NCI-H2227 (cell line): ENCODE measurements at regions not wholly inside any gene's neighbourhood (a gene's known extent, or its start where the extent isn't known, plus 50 kb on each side); places are given as distances from the start of the nearest gene placed in this dataset.

Experiments
- DNase-seq: peaks from one replicate; lab custom pipeline; 2025; ENCODE audit not compliant: unreplicated experiment; lab: John Stamatoyannopoulos, UW

DNA sequence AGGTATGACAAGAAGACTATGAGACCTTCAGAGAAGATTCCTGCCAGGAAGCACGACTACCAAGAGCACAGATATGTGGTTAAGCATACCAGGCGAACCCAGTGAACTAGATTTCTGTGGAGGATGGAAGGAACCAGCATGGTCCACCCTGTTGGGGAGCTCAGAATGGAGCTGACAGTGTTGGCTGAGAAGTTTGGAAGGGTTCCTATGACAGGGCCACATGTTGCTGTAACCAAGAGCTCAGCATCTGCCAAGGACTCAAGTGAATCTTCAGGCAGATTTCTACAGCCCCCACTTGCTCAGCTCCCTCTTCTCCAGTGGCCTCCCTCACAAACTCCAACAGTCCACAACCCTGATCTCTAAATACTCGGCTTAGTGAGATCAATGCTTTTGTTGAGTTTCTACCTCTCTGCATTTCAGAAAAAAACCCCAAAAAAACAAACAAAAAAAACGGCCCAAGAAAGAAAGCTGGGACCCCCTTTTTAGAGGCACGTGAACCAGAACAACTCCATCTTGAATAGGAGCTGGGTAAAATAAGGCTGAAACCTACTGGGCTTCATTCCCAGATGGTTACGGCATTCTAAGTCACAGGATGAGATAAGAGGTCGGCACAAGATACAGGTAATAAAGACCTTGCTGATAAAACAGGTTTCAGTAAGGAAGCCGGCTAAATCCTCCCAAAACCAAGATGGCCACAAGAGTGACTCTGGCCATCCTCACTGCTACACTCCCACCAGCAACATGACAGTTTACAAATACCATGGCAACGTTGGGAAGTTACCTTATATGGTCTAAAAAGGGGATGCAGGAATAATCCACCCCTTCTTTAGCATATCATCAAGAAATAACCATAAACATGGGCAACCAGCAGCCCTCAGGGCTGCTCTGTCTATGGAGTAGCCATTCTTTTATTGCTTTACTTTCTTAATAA lies 691.1 kb downstream of the UQCRFS1 start:
- no peak for DNase-seq

DNA sequence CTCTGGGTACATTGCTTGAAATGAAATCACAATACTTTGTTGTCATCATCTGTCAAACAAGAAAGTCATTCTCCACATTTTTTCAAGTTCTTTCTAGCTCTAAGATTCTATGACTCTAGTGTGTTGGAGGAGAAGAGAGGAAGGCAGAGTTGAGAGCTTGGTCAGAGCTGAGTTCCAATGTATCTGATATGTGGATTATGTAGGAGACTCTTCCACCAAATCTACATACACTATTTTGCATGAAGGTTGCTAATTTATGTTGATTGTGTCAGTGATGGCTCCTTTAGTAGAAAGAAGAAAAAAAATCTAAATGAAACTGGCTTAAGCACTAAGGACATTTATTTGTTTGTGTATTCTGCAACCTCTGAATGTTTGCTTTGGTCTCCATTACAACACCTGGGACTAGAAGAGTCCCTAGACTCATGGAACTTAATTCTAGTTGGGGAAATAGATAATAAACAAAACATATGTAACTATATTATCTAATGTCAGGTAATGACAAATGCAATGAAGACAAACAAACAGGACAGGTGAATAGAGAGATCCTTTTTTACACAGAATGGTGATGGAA lies 691.9 kb downstream of the UQCRFS1 start:
- DNase-seq: no peak

DNA sequence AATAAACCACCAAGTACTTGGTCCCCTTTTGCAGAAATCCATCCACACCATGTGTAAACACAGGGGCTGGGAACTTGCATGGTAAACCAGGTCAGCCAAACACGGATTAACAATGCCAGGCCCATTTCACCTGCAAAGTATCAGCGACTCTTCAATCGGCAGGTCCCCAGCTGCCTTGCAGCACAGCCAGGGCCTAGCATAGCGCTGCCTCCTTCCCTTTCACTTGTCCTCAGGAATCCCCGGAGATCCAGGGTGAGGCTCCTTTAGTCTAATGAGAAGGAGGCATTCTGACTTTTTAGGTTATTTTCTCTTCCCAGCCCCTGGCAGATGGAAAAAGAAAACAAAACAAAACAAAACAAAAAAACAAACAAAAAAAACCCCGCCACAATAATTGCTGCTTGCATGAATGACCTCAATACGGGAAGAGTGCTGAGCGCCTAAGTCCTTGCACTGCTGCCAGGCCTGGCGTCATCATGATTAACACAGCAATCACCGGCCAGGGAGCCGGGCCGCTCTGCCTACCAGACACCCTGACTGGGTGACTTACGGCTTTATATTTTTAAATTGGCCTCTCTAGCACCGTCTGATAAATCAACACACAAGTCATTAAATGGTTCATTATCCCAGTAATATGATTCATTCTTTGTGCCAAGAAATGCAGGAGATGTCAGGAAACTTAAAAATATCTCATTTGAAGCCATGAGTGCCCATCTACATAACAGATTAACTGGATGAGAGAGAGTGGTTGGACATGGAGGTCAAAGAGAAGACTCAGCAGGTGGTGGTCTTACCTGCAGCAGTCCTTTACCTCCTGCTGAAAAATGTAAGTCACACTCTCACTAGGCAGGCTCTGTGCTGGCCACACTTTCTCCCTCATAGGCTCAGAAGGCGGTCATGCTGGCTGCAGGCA lies 692.7 kb downstream of the UQCRFS1 start:
- DNase-seq: peak; percentile 63

DNA sequence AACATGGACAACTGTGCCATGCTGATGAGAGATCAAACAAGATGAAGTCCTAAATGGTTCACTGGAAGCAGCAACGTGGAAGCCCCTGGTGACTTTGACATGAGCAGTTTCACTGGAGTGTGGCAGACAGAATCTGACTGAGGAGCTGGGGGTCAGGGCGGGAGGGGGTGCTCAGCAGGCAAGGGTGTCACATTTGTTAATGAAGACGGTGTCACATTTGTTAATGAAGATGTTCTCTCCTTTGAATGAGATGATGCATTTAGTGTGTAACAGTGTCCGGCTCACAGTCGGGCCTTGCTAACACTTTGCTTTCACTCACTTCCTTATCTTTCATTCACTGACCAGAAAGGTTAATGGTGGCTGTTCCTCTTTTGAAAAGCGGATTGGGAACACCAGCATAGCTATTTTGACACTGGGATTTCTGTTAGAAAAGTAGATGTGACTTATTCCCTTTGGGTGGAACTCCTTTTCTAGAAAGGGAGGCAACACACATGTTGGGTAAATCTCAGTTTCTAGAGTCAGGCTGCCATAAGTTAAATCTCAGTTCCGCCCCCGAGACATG lies 693.7 kb downstream of the UQCRFS1 start:
- DNase-seq: no peak

DNA sequence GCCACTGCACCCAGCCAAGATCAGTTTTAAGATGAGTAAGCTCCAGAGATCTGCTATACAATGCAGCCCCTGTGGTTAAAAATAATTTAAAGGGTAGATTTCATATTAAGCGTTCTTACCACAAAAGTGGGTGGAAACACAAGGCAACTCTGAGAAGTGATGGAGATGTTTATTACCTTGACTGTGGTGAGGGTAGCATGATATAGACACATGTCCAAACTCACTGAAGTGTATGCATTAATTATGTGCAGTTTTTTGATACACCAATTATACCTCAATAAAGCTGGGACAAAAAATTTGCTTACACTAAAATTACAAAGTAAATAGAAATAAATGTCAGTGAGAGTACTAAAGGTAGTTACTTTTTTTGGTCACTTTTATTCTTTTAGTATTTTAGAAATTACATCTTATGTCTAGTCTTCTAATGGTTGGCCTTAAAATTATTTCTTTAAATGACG lies 696.5 kb downstream of the UQCRFS1 start:
- DNase-seq: no peak

DNA sequence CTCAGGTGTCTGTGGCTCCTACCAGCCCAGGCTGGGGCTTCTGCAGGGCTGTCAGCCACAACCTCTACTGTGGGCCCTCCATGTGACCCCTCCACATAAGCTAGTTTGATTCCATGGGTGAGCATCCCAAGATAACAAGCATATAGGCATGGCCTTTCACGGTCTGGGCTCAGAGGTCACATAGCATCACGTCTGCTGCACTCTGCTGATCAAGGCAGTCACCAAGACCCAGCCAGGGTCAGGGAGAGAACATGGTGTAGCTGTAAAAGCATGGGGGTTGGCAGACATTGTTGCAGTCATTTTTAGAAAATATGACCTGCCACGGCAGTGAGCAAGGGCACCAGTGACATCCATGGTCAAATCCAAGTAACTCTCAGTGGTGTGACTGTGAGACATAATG lies 698.8 kb downstream of the UQCRFS1 start:
- DNase-seq: no peak

DNA sequence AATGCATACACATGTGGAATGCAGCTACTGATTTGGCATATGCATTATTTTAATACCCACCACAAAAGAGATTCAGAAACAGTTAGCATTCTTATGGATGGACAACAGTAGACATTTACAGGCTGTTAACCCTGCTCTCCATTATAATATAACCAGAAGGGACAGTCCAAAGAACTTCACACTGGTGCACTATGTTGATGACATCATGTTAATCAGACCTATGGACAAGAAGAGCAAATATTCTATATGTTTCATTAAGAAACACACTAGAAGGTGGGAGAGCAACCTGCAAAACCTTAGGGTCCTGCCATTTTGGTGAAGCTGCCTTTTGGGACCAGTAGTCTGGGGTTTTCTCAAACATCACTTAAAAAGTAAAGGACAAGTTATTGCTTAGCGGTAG lies 701.3 kb downstream of the UQCRFS1 start:
- no peak for DNase-seq

DNA sequence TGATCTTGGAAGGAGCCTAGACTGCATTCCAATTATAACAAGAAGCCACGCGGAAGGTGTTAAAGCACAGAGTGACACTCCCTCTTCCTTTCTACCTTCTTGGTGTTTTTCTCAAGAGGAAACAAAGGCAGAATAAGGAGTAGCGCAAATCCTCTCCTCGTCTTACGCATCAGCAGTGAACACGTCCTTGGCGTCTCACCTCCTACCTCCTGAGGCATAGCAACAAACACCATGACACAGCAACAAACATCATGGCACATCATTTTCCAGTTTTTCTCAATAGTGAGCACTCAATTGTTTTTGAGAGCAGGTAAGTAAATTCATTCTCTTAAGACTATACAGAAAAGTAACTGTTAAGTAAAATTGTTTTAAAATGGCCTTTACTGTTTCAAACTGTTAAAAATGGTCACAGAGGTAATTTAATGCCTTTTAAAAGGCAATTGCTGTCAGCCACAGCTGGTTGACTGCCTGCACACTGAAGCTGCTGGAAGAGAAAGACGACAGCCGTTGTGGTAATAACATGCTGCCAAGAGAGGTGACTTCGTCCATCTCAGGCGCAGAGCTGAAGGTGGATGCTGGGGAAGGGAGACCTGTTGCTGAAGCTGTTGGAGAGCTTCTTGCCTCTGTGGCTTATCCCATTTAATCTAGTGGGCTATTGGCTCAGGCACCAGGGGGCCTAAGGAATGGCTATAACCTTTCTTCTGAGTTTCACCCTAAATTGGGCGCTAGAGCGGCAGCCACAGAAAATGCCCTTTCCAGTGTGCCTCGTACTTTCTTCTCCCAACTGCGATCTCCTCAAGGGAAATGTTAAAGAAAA lies 703.7 kb downstream of the UQCRFS1 start:
- no peak for DNase-seq

DNA sequence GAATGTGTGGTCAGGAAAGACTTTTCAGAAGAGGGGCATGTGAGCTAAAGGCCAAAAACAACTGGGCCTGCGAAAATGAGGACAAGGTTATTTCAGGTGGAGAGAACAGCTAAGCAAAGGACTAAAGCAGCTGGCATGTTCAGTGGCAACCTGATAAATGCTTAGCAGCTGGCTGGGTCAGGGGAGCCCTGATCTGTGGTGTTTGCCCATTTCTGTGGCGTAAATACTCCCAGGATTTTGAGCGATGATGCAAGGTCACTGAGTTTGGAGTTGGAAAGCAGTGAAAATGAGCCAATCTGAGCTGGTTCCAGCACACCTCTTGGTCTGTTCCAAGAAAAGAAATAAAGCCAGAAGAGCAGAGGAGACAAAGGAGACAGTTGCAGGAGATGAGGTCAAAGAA lies 704.3 kb downstream of the UQCRFS1 start:
- no peak for DNase-seq

DNA sequence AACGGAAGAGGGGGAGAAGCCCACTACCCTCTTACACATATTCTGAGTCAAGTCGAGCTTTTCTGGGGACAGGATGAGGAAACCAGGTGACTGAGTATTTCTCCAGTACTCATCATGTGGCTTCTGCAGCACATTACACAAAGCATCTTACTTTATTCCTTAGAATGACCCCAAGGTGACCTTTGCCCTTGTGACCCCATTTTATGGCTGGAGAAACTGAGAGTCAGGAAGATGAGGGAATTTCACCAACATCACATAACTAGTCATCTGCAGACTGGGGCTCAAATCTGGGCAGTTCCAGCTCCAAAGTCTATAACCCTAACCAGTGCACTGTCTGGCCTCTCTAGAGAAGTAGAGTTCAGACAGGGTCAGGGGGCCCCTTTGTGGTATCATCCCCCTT lies 707.0 kb downstream of the UQCRFS1 start:
- no peak for DNase-seq

DNA sequence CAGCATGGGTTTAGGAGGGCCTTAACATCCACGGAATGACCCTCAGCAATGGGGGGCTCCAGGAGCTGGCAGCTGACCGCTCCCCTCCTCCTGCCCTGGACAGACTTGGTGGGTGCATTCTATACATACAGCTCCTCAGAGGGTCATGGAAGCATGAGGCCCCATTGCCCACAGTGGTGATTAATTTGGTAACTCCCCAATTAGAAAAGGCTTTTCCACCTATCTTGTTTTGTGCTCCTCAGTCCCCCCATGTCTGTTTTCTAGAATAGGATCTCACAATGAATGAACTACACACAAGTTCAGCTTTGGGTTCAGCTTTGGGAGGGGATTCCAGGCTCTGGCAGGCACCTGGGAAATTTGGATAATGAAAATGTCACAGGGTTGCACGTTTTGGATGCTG lies 707.8 kb downstream of the UQCRFS1 start:
- no peak for DNase-seq

DNA sequence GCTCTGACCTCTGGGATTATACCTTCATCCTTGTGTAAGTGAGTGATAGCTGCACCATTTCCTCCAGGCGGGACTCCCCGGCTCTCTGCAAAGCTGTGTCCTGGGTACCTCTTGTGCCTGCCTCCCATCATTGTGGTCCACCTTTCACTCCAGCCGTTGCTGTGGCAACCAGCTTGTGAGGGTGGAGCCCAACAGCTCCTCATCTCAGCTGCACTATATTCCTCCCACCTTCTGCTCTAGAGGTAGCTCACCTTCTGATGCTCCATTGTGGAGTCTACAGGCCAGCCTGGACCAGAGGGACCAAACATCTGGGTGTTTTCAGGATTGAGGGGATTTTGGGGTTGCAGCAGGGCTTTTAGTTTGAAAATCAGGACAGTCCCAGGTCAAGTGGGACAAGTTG lies 708.2 kb downstream of the UQCRFS1 start:
- DNase-seq: no peak

DNA sequence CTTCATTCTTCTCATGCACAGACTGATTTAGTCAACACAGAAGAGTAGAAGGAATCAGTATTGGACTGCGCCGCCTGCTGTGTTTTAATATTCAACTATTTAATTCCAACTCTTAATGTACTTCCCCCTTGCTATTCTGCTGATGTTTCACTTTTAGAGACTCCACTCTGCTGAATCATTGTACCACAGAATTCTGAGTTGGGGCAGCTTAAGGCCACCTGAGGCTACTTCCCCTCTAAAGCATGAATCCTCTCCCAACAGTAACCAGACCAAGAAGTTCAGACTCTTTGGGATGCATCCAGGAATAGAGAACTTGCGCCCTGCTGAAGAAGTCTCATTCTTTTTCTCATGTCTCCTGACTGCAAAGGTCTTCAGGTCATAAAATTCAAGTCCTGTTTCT lies 708.8 kb downstream of the UQCRFS1 start:
- no peak for DNase-seq

DNA sequence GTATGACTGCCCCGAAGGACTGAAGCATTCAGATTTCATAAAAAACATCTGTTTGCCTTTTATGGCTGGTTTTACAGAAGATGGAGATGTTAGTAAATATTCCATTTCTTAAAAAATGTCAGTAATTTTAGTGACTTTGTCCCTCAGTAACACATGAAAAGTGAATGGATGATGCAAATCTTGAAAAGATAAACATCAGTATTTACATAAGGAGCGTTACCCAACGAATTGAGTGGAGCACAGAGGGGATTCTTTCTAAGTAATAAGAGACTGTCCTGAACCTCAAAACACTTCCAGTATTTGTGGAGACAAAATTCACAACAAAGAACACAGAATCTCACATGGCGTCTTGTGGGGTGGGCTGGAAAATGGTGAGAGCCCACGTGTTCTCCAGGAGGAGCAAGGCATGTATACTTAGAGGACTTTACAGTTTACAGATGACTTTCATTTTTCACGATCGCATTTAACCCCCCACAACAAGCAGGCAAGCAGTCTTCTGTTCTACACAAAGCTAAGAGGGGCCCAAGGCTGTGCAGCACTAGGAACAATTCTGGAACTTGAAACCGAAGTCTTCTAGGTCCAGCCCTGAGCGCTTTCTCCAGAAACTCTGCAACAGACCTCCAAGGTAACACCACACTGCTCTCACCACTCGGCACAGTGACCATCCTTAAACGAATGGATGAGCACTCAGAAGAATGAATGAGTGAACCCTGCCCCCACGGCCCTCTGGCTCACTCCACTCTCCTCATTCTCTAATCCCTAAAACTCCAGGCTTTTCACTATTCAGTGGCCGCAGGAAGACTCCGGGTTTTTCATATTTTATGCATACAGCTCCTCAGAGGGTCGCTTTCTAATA lies 709.8 kb downstream of the UQCRFS1 start:
- no peak for DNase-seq

DNA sequence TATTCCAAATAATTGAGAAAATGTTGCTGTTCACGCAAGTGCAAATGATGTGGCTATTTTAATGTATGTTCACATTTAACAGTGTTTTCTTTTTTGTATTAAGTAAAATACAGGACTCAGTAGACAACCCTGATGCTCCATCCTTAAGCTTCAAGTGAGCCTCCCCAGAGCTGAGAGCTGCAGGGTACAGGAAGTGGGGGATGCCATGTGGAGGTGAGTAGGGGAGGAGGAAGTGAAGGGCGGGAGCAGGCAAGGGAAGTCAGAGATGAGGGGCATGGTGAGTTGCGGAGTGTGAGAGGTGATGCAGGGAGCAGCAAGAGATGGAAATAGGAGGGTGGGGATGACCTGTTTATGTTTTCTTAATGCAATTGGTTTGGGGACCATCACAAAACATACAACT lies 711.0 kb downstream of the UQCRFS1 start:
- no peak for DNase-seq

DNA sequence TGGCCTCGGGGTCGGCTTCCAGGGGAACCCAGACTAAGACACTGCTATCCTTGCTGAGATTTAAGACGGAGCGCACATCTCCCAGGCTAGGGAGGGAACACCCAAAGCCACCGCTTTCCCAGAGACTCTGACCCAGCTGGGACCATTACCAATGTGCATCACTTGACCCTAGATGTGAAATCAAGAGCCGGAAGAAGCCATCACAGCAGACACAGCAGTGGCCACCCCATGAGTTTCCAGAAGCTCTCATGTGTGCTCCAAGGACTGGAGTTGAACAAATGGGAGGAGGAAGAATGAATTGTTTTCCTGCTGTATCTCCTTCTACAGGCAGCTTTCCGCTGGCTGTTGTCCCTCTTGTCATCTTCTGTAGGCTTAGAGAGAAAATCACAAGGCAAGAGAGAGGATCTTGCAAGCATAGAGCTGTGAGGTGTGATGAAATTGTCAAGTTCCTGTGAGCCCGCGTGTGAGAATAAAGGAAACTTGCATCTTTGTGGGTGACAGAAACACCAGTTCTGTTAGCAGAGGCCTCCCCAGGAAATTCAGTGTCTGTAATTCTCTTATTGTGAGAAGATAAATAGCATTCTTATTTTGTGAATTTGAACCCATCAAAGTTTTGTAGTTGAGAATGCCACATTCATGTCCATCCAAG lies 711.8 kb downstream of the UQCRFS1 start:
- DNase-seq: no peak

DNA sequence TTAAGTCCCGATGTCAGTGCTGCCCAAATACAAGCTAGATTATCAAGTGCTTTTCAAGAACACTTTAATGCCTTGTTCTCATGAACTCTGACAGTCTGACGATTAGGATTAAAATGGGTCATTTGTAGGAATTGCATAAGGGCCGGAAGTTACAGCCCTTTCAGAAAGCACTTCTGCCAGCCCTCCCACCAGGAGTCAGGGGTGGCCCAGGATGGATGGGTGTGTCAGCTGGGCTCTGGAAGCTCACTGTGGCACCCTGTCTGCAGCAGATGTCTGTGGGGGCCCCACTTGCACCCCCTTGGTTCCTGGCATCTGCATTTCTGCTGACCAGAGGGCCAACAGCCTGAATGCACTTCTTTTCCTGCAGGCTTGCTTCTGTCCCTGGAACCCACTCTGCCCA lies 712.7 kb downstream of the UQCRFS1 start:
- peak; percentile 30 for DNase-seq

DNA sequence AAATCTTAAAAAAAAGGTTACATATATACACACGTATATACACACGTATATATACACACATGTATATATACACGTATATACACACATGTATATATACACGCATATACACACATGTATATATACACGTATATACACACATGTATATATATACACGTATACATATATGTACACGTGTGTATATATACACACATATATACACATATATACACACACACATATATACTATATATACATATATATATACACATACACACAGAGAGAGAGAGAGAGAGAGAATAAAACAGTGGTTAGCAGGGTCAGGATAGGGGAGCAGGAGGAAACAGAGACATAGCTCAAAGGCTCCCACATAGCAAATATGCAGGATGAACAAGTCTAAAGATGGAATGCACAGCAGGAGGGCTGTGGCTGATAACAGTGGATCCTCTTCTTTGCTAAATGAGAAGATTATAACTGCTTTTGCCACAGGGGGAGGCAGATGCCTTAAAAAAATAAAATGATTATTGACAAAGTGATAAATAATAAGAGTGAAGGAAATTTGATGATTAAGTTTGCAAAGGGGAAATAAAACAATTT lies 714.5 kb downstream of the UQCRFS1 start:
- DNase-seq: no peak

DNA sequence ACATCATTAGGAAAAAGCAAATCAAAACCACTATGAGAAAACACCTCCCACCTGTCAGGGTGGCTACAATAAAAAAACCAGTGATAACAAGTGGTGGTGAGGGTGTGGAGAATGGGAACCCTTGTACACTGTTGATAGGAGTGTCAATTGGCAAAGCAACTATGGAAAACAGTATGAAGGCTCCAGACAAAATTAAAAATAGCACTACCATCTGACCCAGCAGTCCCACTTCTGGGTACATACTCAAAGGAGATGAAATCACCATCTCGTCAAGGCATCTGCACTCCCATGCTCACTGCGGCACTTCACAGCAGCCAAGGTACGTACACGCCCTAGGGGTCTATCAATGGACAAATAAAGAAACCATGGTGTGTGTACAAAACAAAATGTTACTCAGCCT lies 715.1 kb downstream of the UQCRFS1 start:
- no peak for DNase-seq
